A549 (cell line): ENCODE measurements at regions not wholly inside any gene's neighbourhood (a gene's known extent, or its start where the extent isn't known, plus 50 kb on each side); places are given as distances from the start of the nearest gene placed in this dataset.

Experiments
- ATAC-seq, 2 experiments: fragments of 200-7000 bp in 1 of 2; fragments of >200 bp in 1 of 2; cut with Nextera tagmentation in 1 of 2; cut with Tn5 transposase in 1 of 2; 3 replicates each; pipeline versions ENCODE4 v1.8.0 to v1.9.1; 2018 to 2020; ENCODE audit warnings: mild to moderate bottlenecking in 1 of 2, moderate library complexity in 1 of 2
- CTCF ChIA-PET: fragments of 300-600 bp; sonication (Branson Sonifier 250); formaldehyde crosslinking; extraction: SDS; loops from one replicate; lab custom pipeline; 2021; ENCODE audit warnings: antibody characterized with exemption, inconsistent platforms; lab: Yijun Ruan, JAX
- POLR2A ChIA-PET: fragments of 350-600 bp; formaldehyde crosslinking; extraction: SDS; loops from one replicate; lab custom pipeline; 2021; ENCODE audit warnings: antibody characterized with exemption, inconsistent platforms; lab: Yijun Ruan, JAX
- DNase-seq, 2 experiments: peaks; one replicate each; pipeline versions ENCODE4 v3.0.0 to v3.0.0-alpha.2; 2011 to 2016; ENCODE audit warnings: low read depth in 1 of 2, low spot score in 1 of 2
- FAIRE-seq: peaks from 2 replicates; lab custom pipeline; 2011; peaks lifted over from hg19 to GRCh38; lab: Jason Lieb, UNC
- H3K27ac ChIP-seq, 2 experiments: fragments of >200 bp; sonication (Bioruptor Twin); formaldehyde crosslinking; 3 replicates each; pipeline ENCODE4 v1.5.1; 2016 to 2017
- H3K4me1 ChIP-seq: fragments of >200 bp; sonication (Bioruptor Twin); formaldehyde crosslinking; 3 replicates; pipeline ENCODE4 v1.6.1; 2016
- H3K4me2 ChIP-seq: fragments of >200 bp; sonication (Bioruptor Twin); formaldehyde crosslinking; 3 replicates; pipeline ENCODE4 v1.6.1; 2016
- H3K4me3 ChIP-seq: fragments of >200 bp; sonication (Bioruptor Twin); formaldehyde crosslinking; 3 replicates; pipeline ENCODE4 v1.5.1; 2016
- H3K9me3 ChIP-seq: fragments of >200 bp; sonication (Bioruptor Twin); formaldehyde crosslinking; 3 replicates; pipeline ENCODE4 v1.6.1; 2016
- ATOH8 ChIP-seq: fragments of 250-450 bp; sonication (Bioruptor Pico); IDR thresholded peaks from 2 replicates; pipeline ENCODE4 v1.5.0; 2020; ENCODE audit warnings: low read depth, mild to moderate bottlenecking, moderate library complexity
- BHLHE40 ChIP-seq: IDR thresholded peaks from 2 replicates; pipeline ENCODE4 v1.6.1; 2012; ENCODE audit warnings: low read depth, low read length, inconsistent platforms
- CBX8 ChIP-seq: fragments of 200-600 bp; sonication (generic); IDR thresholded peaks from 2 replicates; pipeline ENCODE4 v1.6.1; 2016
- CEBPB ChIP-seq, 2 experiments: fragments of >200 bp in 1 of 2; sonication (Bioruptor Twin) in 1 of 2; formaldehyde crosslinking in 1 of 2; IDR thresholded peaks; 2 replicates each; pipeline ENCODE4 v1.6.1; 2012 to 2016
- CHD2 ChIP-seq: fragments of 150-350 bp; IDR thresholded peaks from 2 replicates; pipeline ENCODE4 v1.6.1; 2014; ENCODE audit warnings: low read length; ENCODE audit not compliant: partially characterized antibody
- CHD4 ChIP-seq: fragments of 200-600 bp; sonication (generic); IDR thresholded peaks from 2 replicates; pipeline ENCODE4 v1.6.1; 2016; ENCODE audit warnings: antibody characterized with exemption, mild to moderate bottlenecking, borderline replicate concordance
- E2F6 ChIP-seq: IDR thresholded peaks from 2 replicates; pipeline ENCODE4 v1.6.1; 2012; ENCODE audit warnings: low read depth, borderline replicate concordance
- EHF ChIP-seq: fragments of 250-450 bp; sonication (Bioruptor Pico); IDR thresholded peaks from 2 replicates; pipeline ENCODE4 v1.5.0; 2020; ENCODE audit warnings: mild to moderate bottlenecking
- EHMT2 ChIP-seq: fragments of 200-600 bp; sonication (generic); IDR thresholded peaks from 2 replicates; pipeline ENCODE4 v1.6.1; 2016; ENCODE audit warnings: antibody characterized with exemption, low read depth, mild to moderate bottlenecking, moderate library complexity
- ELK1 ChIP-seq: fragments of 150-350 bp; IDR thresholded peaks from 2 replicates; pipeline ENCODE4 v1.6.1; 2014; ENCODE audit warnings: low read depth, mild to moderate bottlenecking, low read length
- EP300 ChIP-seq, 2 experiments: fragments of >200 bp; sonication (Bioruptor Twin); formaldehyde crosslinking; IDR thresholded peaks; 2 replicates in 1 of 2; 3 replicates in 1 of 2; pipeline ENCODE4 v1.6.1; 2016 to 2017
- FOSL2 ChIP-seq, 2 experiments: fragments of 450-650 bp in 1 of 2; fragments of >200 bp in 1 of 2; sonication (Bioruptor Twin) in 1 of 2; formaldehyde crosslinking; IDR thresholded peaks; 2 replicates each; pipeline versions ENCODE4 v1.5.0 to v1.6.1; 2016 to 2020; ENCODE audit warnings: mild to moderate bottlenecking in 1 of 2, moderate library complexity in 1 of 2
- GATA3 ChIP-seq: IDR thresholded peaks from 2 replicates; pipeline ENCODE4 v1.6.1; 2012; ENCODE audit warnings: borderline replicate concordance
- HES2 ChIP-seq: fragments of >200 bp; sonication (Bioruptor Twin); formaldehyde crosslinking; IDR thresholded peaks from 2 replicates; pipeline ENCODE4 v1.6.1; 2016
- HMGXB4 ChIP-seq: fragments of 250-450 bp; sonication (Bioruptor Pico); IDR thresholded peaks from 2 replicates; pipeline ENCODE4 v1.5.0; 2021; ENCODE audit warnings: mild to moderate bottlenecking, moderate library complexity, borderline replicate concordance
- HOXA7 ChIP-seq: fragments of 250-450 bp; sonication (Bioruptor Pico); IDR thresholded peaks from 2 replicates; pipeline ENCODE4 v1.5.0; 2020; ENCODE audit warnings: mild to moderate bottlenecking, moderate library complexity
- HOXB13 ChIP-seq: fragments of 250-450 bp; sonication (Bioruptor Pico); IDR thresholded peaks from 2 replicates; pipeline ENCODE4 v1.5.0; 2020; ENCODE audit warnings: low read depth, mild to moderate bottlenecking, moderate library complexity
- JUN ChIP-seq, 2 experiments: fragments of >200 bp; sonication (Bioruptor Twin); formaldehyde crosslinking; IDR thresholded peaks; 2 replicates in 1 of 2; 3 replicates in 1 of 2; pipeline ENCODE4 v1.6.1; 2016 to 2017
- KDM1A ChIP-seq: fragments of 200-600 bp; sonication (generic); IDR thresholded peaks from 2 replicates; pipeline ENCODE4 v1.6.1; 2016; ENCODE audit warnings: low read depth, mild to moderate bottlenecking
- MAFK ChIP-seq: fragments of 450-650 bp; IDR thresholded peaks from 2 replicates; pipeline ENCODE4 v1.6.1; 2014; ENCODE audit not compliant: partially characterized antibody
- MYC ChIP-seq: IDR thresholded peaks from 2 replicates; pipeline ENCODE4 v1.6.1; 2012; ENCODE audit warnings: mild to moderate bottlenecking, inconsistent platforms, low read length, improper control_type of control experiment, borderline replicate concordance
- PBX3 ChIP-seq: IDR thresholded peaks from 2 replicates; pipeline ENCODE4 v1.6.1; 2012
- PHF8 ChIP-seq: fragments of 200-600 bp; sonication (generic); IDR thresholded peaks from 2 replicates; pipeline ENCODE4 v1.6.1; 2016; ENCODE audit warnings: low read depth, mild to moderate bottlenecking, antibody characterized with exemption, moderate library complexity, borderline replicate concordance
- POLR2AphosphoS2 ChIP-seq: conservative IDR thresholded peaks from 2 replicates; pipeline ENCODE4 v1.6.1; 2012; ENCODE audit warnings: low read length, improper control_type of control experiment, inconsistent platforms
- RAD21 ChIP-seq, 2 experiments: fragments of >200 bp in 1 of 2; sonication (Bioruptor Twin) in 1 of 2; formaldehyde crosslinking in 1 of 2; IDR thresholded peaks in 1 of 2; conservative IDR thresholded peaks in 1 of 2; 2 replicates in 1 of 2; 3 replicates in 1 of 2; pipeline ENCODE4 v1.6.1; 2012 to 2018; ENCODE audit warnings: inconsistent platforms in 1 of 2
- RCOR1 ChIP-seq: fragments of 150-350 bp; IDR thresholded peaks from 2 replicates; pipeline ENCODE4 v1.6.1; 2014; ENCODE audit warnings: antibody characterized with exemption, low read length, low read depth
- SMC3 ChIP-seq: fragments of >200 bp; sonication (Bioruptor Twin); formaldehyde crosslinking; IDR thresholded peaks from 3 replicates; pipeline ENCODE4 v1.6.1; 2018; ENCODE audit warnings: inconsistent platforms
- TP53 ChIP-seq: fragments of 250-450 bp; sonication (Bioruptor Pico); IDR thresholded peaks from 2 replicates; pipeline ENCODE4 v1.5.0; 2021; ENCODE audit warnings: mild to moderate bottlenecking, moderate library complexity
- ZC3H11A ChIP-seq: fragments of 450-650 bp; IDR thresholded peaks from 2 replicates; pipeline ENCODE4 v1.6.1; 2014; ENCODE audit warnings: antibody characterized with exemption, mild to moderate bottlenecking
- ZFP36 ChIP-seq: fragments of 450-650 bp; IDR thresholded peaks from 2 replicates; pipeline ENCODE4 v1.6.1; 2014; ENCODE audit warnings: borderline replicate concordance; ENCODE audit not compliant: partially characterized antibody
- ZSCAN20 ChIP-seq: fragments of 250-450 bp; sonication (Bioruptor Pico); IDR thresholded peaks from 2 replicates; pipeline ENCODE4 v1.8.0; 2022; ENCODE audit warnings: mild to moderate bottlenecking, moderate library complexity
- WGBS: methylation state at CpG from one replicate; pipeline ENCODE4 v1.1.6; 2017; ENCODE audit errors: missing lambda C conversion rate; 5-methylcytosine and 5-hydroxymethylcytosine counted together

GRCh38 chr2:139237023-139237422, 456.8 kb upstream of the NXPH2 start:
- H3K4me1 ChIP-seq = no peaks in the 10 kb centered on the region
- POLR2A ChIA-PET = no interaction called here

GRCh38 chr2:139230881-139231280, 450.7 kb upstream of the NXPH2 start:
- TF ChIP-seq ZFP36 (no peak), TP53 (CRISPR knock-in tag) (no peak), ELK1 (no peak), EP300 (IDR thresholded peaks at IDR 0.05) (no peak), KDM1A (no peak), SMC3 (no peak), HOXA7 (CRISPR knock-in tag) (no peak), RCOR1 (no peak), PHF8 (no peak), FOSL2 (IDR thresholded peaks at IDR 0.05) (no peak), FOSL2 (CRISPR knock-in tag; IDR thresholded peaks at IDR 0.05) (no peak), CHD4 (no peak), EHMT2 (no peak), ZSCAN20 (CRISPR knock-in tag) (no peak)
- TF ChIP-seq, all 56 proteins: peak for 0

More at GRCh38 chr2:139237023-139237422, 456.8 kb upstream of the NXPH2 start:
- no peak overlapping the region for H3K4me3 ChIP-seq
- no peaks in the 10 kb centered on the region; the same call in 2 of the 3 replicates for H3K9me3 ChIP-seq
- 32% methylated on average over 3 of the region's 3 CpGs for WGBS
- H3K27ac ChIP-seq = no peak overlapping the region
- FAIRE-seq (no peak), DNase-seq (no peak), ATAC-seq (no peak)
- no peak overlapping the region for H3K4me2 ChIP-seq
- TF ChIP-seq GATA3 (no peak), HOXA7 (CRISPR knock-in tag) (no peak), HOXB13 (CRISPR knock-in tag) (no peak), RAD21 (conservative IDR thresholded peaks at IDR 0.05 in 1 of 2, IDR thresholded peaks at IDR 0.05 in 1 of 2) (no peak), ZFP36 (no peak), JUN (IDR thresholded peaks at IDR 0.05) (no peak), E2F6 (no peak), PBX3 (no peak), CEBPB (IDR thresholded peaks at IDR 0.05) (no peak), ZC3H11A (no peak), HES2 (no peak), POLR2AphosphoS2 (no peak), ATOH8 (CRISPR knock-in tag) (no peak), MYC (no peak), CHD2 (no peak), CBX8 (no peak), BHLHE40 (no peak), MAFK (no peak), HMGXB4 (no peak), EHF (CRISPR knock-in tag) (no peak)
- CTCF ChIA-PET = no interaction called here

More at GRCh38 chr2:139230881-139231280, 450.7 kb upstream of the NXPH2 start:
- whole genome bisulfite sequencing = 3% methylated on average over 5 of the region's 5 CpGs
- no peak for ATAC-seq
- DNase-seq = no peak
- POLR2A ChIA-PET = no interaction called here
- FAIRE-seq = no peak
- Histone ChIP-seq H3K4me1 (no peaks in the 10 kb centered on the region), H3K27ac (no peak overlapping the region), H3K4me3 (no peak overlapping the region), H3K4me2 (no peak overlapping the region), H3K9me3 (no peaks in the 10 kb centered on the region; the same call in 2 of the 3 replicates)
- CTCF ChIA-PET = no interaction called here
